OCI-LY1 (cell line): ENCODE measurements at regions not wholly inside any gene's neighbourhood (a gene's known extent, or its start where the extent isn't known, plus 50 kb on each side); places are given as distances from the start of the nearest gene placed in this dataset.

Experiments used
- EZH2 ChIP-seq: fragments of 200-600 bp; sonication (generic), shearing (Covaris generic); IDR thresholded peaks from 2 replicates; pipeline ENCODE4 v1.8.0; 2017; ENCODE audit warnings: borderline replicate concordance, mixed run types, mild to moderate bottlenecking, antibody characterized with exemption, low read length, moderate library complexity, mixed read lengths
- TF ChIP-seq, protein P1 (sequence below): fragments of 200-600 bp; sonication (generic), shearing (Covaris generic); IDR thresholded peaks from 2 replicates; pipeline ENCODE4 v1.5.1; 2017; ENCODE audit warnings: mild to moderate bottlenecking, antibody characterized with exemption, low read length, moderate library complexity, mixed read lengths

DNA sequence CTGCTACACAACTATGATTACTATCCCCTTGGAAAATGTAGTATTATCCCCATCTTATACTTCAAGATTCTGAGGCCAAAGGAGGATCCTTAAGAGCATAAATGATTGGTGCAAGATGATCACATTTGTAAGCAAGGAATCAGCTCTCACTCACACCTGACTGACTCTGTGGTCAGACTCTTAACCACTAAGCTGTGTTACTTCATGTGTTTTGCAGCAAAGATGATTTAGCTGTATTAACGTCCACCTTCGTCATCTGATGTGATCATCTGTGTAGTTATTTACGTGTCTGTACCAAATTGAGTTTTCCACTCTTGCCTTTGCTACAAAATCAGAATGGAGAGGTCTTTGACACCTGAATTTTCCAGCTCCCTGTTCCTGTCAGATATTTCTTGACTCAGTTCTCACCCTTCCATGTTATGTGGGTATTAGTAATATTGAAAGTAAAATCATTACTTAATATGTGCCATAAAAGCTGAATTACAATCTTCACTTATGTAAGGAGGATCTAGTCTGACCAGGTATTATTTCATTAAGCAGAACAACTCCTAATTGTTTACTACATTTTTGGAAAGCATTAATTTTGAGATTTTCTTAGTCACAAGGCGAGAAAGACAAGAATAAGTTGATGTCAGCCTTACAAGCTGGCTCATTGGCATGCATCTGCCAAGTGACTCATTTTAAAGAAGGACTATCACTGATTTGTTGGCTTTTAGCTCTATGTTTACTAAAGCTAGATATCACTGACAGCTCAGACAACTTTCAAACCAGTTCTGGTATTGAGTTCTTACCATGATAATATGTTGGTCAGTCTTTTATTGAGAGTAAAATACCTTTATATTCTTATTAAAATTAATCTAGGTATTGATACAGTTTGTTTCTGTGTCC is 1279.8 kb upstream of the PCDH9 start:
- TF ChIP-seq, protein P1, sequence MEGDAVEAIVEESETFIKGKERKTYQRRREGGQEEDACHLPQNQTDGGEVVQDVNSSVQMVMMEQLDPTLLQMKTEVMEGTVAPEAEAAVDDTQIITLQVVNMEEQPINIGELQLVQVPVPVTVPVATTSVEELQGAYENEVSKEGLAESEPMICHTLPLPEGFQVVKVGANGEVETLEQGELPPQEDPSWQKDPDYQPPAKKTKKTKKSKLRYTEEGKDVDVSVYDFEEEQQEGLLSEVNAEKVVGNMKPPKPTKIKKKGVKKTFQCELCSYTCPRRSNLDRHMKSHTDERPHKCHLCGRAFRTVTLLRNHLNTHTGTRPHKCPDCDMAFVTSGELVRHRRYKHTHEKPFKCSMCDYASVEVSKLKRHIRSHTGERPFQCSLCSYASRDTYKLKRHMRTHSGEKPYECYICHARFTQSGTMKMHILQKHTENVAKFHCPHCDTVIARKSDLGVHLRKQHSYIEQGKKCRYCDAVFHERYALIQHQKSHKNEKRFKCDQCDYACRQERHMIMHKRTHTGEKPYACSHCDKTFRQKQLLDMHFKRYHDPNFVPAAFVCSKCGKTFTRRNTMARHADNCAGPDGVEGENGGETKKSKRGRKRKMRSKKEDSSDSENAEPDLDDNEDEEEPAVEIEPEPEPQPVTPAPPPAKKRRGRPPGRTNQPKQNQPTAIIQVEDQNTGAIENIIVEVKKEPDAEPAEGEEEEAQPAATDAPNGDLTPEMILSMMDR, result no peak
- TF ChIP-seq EZH2, result no peak
